ENCODE measurements at regions not wholly inside any gene's neighbourhood (a gene's known extent, or its start where the extent isn't known, plus 50 kb on each side); places are given as distances from the start of the nearest gene placed in this dataset.

GRCh38 chr12:115542656-115543055, 734.8 kb downstream of the MED13L start:
- no peaks in the 10 kb centered on the region for H3K79me2 ChIP-seq (ENCODE audit: insufficient read depth, low read length)
- H3K9me2 ChIP-seq (ENCODE audit: low read depth, low read length): no peaks in the 10 kb centered on the region
- H3K4me1 ChIP-seq (ENCODE audit: insufficient read depth, low read length, severe bottlenecking): no peaks in the 10 kb centered on the region
- H3K4me3 ChIP-seq (ENCODE audit: low read depth, low read length, poor library complexity, severe bottlenecking): no peak overlapping the region
- H2AFZ ChIP-seq (ENCODE audit: low read length): no peak overlapping the region
- no peak overlapping the region for H3K27ac ChIP-seq (ENCODE audit: low read depth, low read length, poor library complexity, severe bottlenecking)
- H3K4me2 ChIP-seq (ENCODE audit: low read length): no peak overlapping the region
- no peaks in the 10 kb centered on the region for H3K27me3 ChIP-seq (ENCODE audit: insufficient read depth, low read length)
- H3F3A ChIP-seq (ENCODE audit: insufficient read depth, low read length): no peaks in the 10 kb centered on the region
- no peaks in the 10 kb centered on the region for H3K36me3 ChIP-seq (ENCODE audit: insufficient read depth, low read length)
- H4K20me1 ChIP-seq (ENCODE audit: insufficient read depth, low read length): no peaks in the 10 kb centered on the region
- TF ChIP-seq CTCF (IDR thresholded peaks at IDR 0.05; ENCODE audit: low read length) (no peak), EZH2 (IDR thresholded peaks at IDR 0.05; ENCODE audit: borderline replicate concordance, low read length) (no peak)
- H3K9me3 ChIP-seq (ENCODE audit: low read length): no peaks in the 10 kb centered on the region
- H3K9ac ChIP-seq (ENCODE audit: low read length): no peak overlapping the region

GRCh38 chr12:115541891-115542421, 735.5 kb downstream of the MED13L start:
- TF ChIP-seq CTCF (IDR thresholded peaks at IDR 0.05; ENCODE audit: low read length) (no peak), EZH2 (IDR thresholded peaks at IDR 0.05; ENCODE audit: borderline replicate concordance, low read length) (no peak)
- no peak overlapping the region for H3K4me3 ChIP-seq (ENCODE audit: low read depth, low read length, poor library complexity, severe bottlenecking)

GRCh38 chr12:115528466-115528865, 749.0 kb downstream of the MED13L start:
- Histone ChIP-seq H3K27me3 (ENCODE audit: insufficient read depth, low read length) (no peaks in the 10 kb centered on the region), H3K4me3 (ENCODE audit: low read depth, low read length, poor library complexity, severe bottlenecking) (no peak overlapping the region), H2AFZ (ENCODE audit: low read length) (no peak overlapping the region), H3K4me2 (ENCODE audit: low read length) (no peak overlapping the region), H3K36me3 (ENCODE audit: insufficient read depth, low read length) (no peaks in the 10 kb centered on the region), H3K9ac (ENCODE audit: low read length) (no peak overlapping the region), H4K20me1 (ENCODE audit: insufficient read depth, low read length) (no peaks in the 10 kb centered on the region), H3K9me3 (ENCODE audit: low read length) (no peaks in the 10 kb centered on the region), H3K79me2 (ENCODE audit: insufficient read depth, low read length) (no peaks in the 10 kb centered on the region), H3K4me1 (ENCODE audit: insufficient read depth, low read length, severe bottlenecking) (no peaks in the 10 kb centered on the region), H3F3A (ENCODE audit: insufficient read depth, low read length) (no peaks in the 10 kb centered on the region), H3K9me2 (ENCODE audit: low read depth, low read length) (no peaks in the 10 kb centered on the region), H3K27ac (ENCODE audit: low read depth, low read length, poor library complexity, severe bottlenecking) (no peak overlapping the region)
- no peak for TF ChIP-seq CTCF (IDR thresholded peaks at IDR 0.05; ENCODE audit: low read length)
- no peak for TF ChIP-seq EZH2 (IDR thresholded peaks at IDR 0.05; ENCODE audit: borderline replicate concordance, low read length)

More at GRCh38 chr12:115541891-115542421, 735.5 kb downstream of the MED13L start:
- H2AFZ ChIP-seq (ENCODE audit: low read length): no peak overlapping the region
- no peaks in the 10 kb centered on the region for H4K20me1 ChIP-seq (ENCODE audit: insufficient read depth, low read length)
- no peaks in the 10 kb centered on the region for H3K9me3 ChIP-seq (ENCODE audit: low read length)
- H3F3A ChIP-seq (ENCODE audit: insufficient read depth, low read length): no peaks in the 10 kb centered on the region
- H3K9ac ChIP-seq (ENCODE audit: low read length): no peak overlapping the region
- H3K79me2 ChIP-seq (ENCODE audit: insufficient read depth, low read length): no peaks in the 10 kb centered on the region
- H3K27ac ChIP-seq (ENCODE audit: low read depth, low read length, poor library complexity, severe bottlenecking): no peak overlapping the region
- no peaks in the 10 kb centered on the region for H3K36me3 ChIP-seq (ENCODE audit: insufficient read depth, low read length)
- no peaks in the 10 kb centered on the region for H3K27me3 ChIP-seq (ENCODE audit: insufficient read depth, low read length)
- no peaks in the 10 kb centered on the region for H3K9me2 ChIP-seq (ENCODE audit: low read depth, low read length)
- no peak overlapping the region for H3K4me2 ChIP-seq (ENCODE audit: low read length)
- H3K4me1 ChIP-seq (ENCODE audit: insufficient read depth, low read length, severe bottlenecking): no peaks in the 10 kb centered on the region

Measured in OCI-LY1 (cell line).